Astrocyte (in vitro differentiated cells and primary cell): ENCODE measurements at regions not wholly inside any gene's neighbourhood (a gene's known extent, or its start where the extent isn't known, plus 50 kb on each side); places are given as distances from the start of the nearest gene placed in this dataset.

Source experiments
- DNase-seq: peaks from one replicate; pipeline ENCODE4 v3.0.0-alpha.2; 2010; ENCODE audit warnings: low read depth
- FAIRE-seq: peaks from 2 replicates; lab custom pipeline; 2011; peaks lifted over from hg19 to GRCh38; lab: Jason Lieb, UNC
- H2AFZ ChIP-seq: 2 replicates; pipeline ENCODE4 v1.6.0; 2012; ENCODE audit warnings: low read depth, low read length, inconsistent platforms
- H3K27ac ChIP-seq: 2 replicates; pipeline ENCODE4 v1.5.1; 2011; ENCODE audit warnings: low read depth, low read length, inconsistent platforms
- H3K27me3 ChIP-seq: 2 replicates; pipeline ENCODE4 v1.6.0; 2011; ENCODE audit warnings: low read length, inconsistent platforms; ENCODE audit not compliant: insufficient read depth
- H3K36me3 ChIP-seq: 2 replicates; pipeline ENCODE4 v1.5.1; 2011; ENCODE audit warnings: low read length, inconsistent platforms; ENCODE audit not compliant: insufficient read depth
- H3K4me1 ChIP-seq: 2 replicates; pipeline ENCODE4 v1.5.1; 2011; ENCODE audit warnings: low read length, inconsistent platforms; ENCODE audit not compliant: insufficient read depth
- H3K4me2 ChIP-seq: 2 replicates; pipeline ENCODE4 v1.6.0; 2012; ENCODE audit warnings: low read length, inconsistent platforms
- H3K4me3 ChIP-seq: 2 replicates; pipeline ENCODE4 v1.5.1; 2011; ENCODE audit warnings: low read depth, mild to moderate bottlenecking, low read length, inconsistent platforms; ENCODE audit not compliant: insufficient read depth
- H3K79me2 ChIP-seq: 2 replicates; pipeline ENCODE4 v1.6.0; 2012; ENCODE audit warnings: mild to moderate bottlenecking, low read length, inconsistent platforms; ENCODE audit not compliant: insufficient read depth
- H3K9ac ChIP-seq: 2 replicates; pipeline ENCODE4 v1.6.0; 2012; ENCODE audit warnings: mild to moderate bottlenecking, low read length, inconsistent platforms
- H3K9me3 ChIP-seq: 2 replicates; pipeline ENCODE4 v1.5.1; 2012; ENCODE audit warnings: low read depth, mild to moderate bottlenecking, low read length, inconsistent platforms; ENCODE audit not compliant: insufficient read depth
- H4K20me1 ChIP-seq: 2 replicates; pipeline ENCODE4 v1.6.0; 2012; ENCODE audit warnings: low read length, inconsistent platforms; ENCODE audit not compliant: insufficient read depth
- H3K27ac Mint-ChIP-seq: one replicate; pipeline ENCODE4 v1.8.0; 2021; ENCODE audit warnings: mild to moderate bottlenecking, mixed read lengths; ENCODE audit not compliant: unreplicated experiment
- H3K27me3 Mint-ChIP-seq: one replicate; pipeline ENCODE4 v1.8.0; 2021; ENCODE audit warnings: low read depth, mixed read lengths; ENCODE audit not compliant: unreplicated experiment
- H3K36me3 Mint-ChIP-seq: one replicate; pipeline ENCODE4 v1.8.0; 2021; ENCODE audit warnings: low read depth, mixed read lengths; ENCODE audit not compliant: unreplicated experiment
- H3K4me1 Mint-ChIP-seq: one replicate; pipeline ENCODE4 v1.8.0; 2021; ENCODE audit warnings: low read depth, mixed read lengths; ENCODE audit not compliant: unreplicated experiment
- H3K4me3 Mint-ChIP-seq: one replicate; pipeline ENCODE4 v1.8.0; 2021; ENCODE audit warnings: mild to moderate bottlenecking, moderate library complexity, mixed read lengths; ENCODE audit not compliant: unreplicated experiment
- H3K9me3 Mint-ChIP-seq: one replicate; pipeline ENCODE4 v1.8.0; 2021; ENCODE audit warnings: mild to moderate bottlenecking, mixed read lengths; ENCODE audit not compliant: unreplicated experiment
- CTCF ChIP-seq: IDR thresholded peaks from 2 replicates; pipeline ENCODE4 v1.5.1; 2011; ENCODE audit warnings: low read depth, mild to moderate bottlenecking, inconsistent platforms, low read length, moderate library complexity; ENCODE audit not compliant: insufficient read depth
- EZH2 ChIP-seq: IDR thresholded peaks from 2 replicates; pipeline ENCODE4 v1.6.1; 2012; ENCODE audit warnings: mild to moderate bottlenecking, low read length, inconsistent platforms; ENCODE audit not compliant: insufficient read depth

GRCh38 chr6:68042339-68043121 is 592.6 kb upstream of the ADGRB3 start:
- no peaks in the 10 kb centered on the region for H4K20me1 ChIP-seq
- H3K9ac ChIP-seq: no peak overlapping the region
- H3K79me2 ChIP-seq: no peaks in the 10 kb centered on the region

DNA sequence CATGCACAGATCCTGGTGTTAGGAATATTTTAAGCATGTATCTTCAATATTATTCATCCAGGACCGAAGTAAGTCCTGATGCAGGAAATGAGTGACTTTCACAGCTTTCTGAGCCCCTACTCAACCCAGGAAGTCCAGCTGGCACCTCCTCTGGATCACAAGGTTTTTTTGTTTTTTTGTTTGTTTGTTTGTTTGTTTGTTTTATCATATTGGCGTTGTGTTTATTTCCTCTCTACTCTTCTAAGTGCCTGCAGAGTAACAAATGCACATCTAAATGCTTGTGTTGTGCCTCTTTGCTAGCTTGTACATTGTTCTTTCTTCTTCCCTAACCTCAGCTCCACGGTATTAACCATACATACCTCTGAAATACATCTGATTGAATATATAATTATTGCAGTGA is 594.3 kb upstream of the ADGRB3 start:
- H3K4me3 ChIP-seq: peak overlapping the region; percentile 57
- H3K27ac Mint-ChIP-seq: no peak overlapping the region
- peaks cover 2% of the 10 kb centered on the region for H3K9me3 Mint-ChIP-seq

More at GRCh38 chr6:68042339-68043121, 592.6 kb upstream of the ADGRB3 start:
- H3K9me3 Mint-ChIP-seq: no peaks in the 10 kb centered on the region
- Histone ChIP-seq H3K27ac (no peak overlapping the region), H3K9me3 (no peaks in the 10 kb centered on the region), H3K4me3 (no peak overlapping the region), H3K4me1 (peaks cover 4% of the 10 kb centered on the region), H3K4me2 (no peak overlapping the region), H2AFZ (no peak overlapping the region), H3K36me3 (no peaks in the 10 kb centered on the region), H3K27me3 (no peaks in the 10 kb centered on the region)
- peaks cover 4% of the 10 kb centered on the region for H3K27me3 Mint-ChIP-seq
- FAIRE-seq: no peak
- no peaks in the 10 kb centered on the region for H3K36me3 Mint-ChIP-seq
- DNase-seq: no peak
- H3K27ac Mint-ChIP-seq: no peak overlapping the region
- peaks cover 5% of the 10 kb centered on the region for H3K4me1 Mint-ChIP-seq
- no peak overlapping the region for H3K4me3 Mint-ChIP-seq
- TF ChIP-seq EZH2 (no peak), CTCF (no peak)

More for the DNA sequence above, 594.3 kb upstream of the ADGRB3 start:
- peaks cover 4% of the 10 kb centered on the region for H3K4me1 ChIP-seq
- no peak for TF ChIP-seq EZH2
- no peak for TF ChIP-seq CTCF
- H3K36me3 ChIP-seq: no peaks in the 10 kb centered on the region
- peaks cover 4% of the 10 kb centered on the region for H3K27me3 Mint-ChIP-seq
- no peaks in the 10 kb centered on the region for H3K36me3 Mint-ChIP-seq
- no peaks in the 10 kb centered on the region for H4K20me1 ChIP-seq
- no peaks in the 10 kb centered on the region for H3K9me3 ChIP-seq
- peak overlapping the region; percentile 4 for H3K4me3 Mint-ChIP-seq
- H2AFZ ChIP-seq: peak overlapping the region; percentile 93
- peak overlapping the region; percentile 89 for H3K4me2 ChIP-seq
- H3K27me3 ChIP-seq: no peaks in the 10 kb centered on the region
- DNase-seq (no peak), FAIRE-seq (no peak)
- H3K79me2 ChIP-seq: no peaks in the 10 kb centered on the region
- H3K9ac ChIP-seq: peak overlapping the region; percentile 68
- peaks cover 5% of the 10 kb centered on the region for H3K4me1 Mint-ChIP-seq
- H3K27ac ChIP-seq: no peak overlapping the region
